Spleen (tissue), 7 donors: ENCODE measurements at regions not wholly inside any gene's neighbourhood (a gene's known extent, or its start where the extent isn't known, plus 50 kb on each side); places are given as distances from the start of the nearest gene placed in this dataset.
"Not testable (repeated sequence)": the region's sequence is repeated elsewhere in the genome, so short reads cannot be mapped to it uniquely, and the experiment has no call there.

Source experiments
- CTCF ChIP-seq, 11 experiments: fragments of 200-600 bp in 7 of 11; fragments of 450-650 bp in 4 of 11; sonication (generic) in 4 of 11; IDR thresholded peaks in 8 of 11; conservative IDR thresholded peaks in 3 of 11; 1 replicate in 7 of 11; 2 replicates in 4 of 11; pipeline versions ENCODE4 v1.4.0 to v1.8.0; 2016 to 2021; ENCODE audit warnings: antibody characterized with exemption in 11 of 11, inconsistent platforms in 4 of 11, mild to moderate bottlenecking in 1 of 11
- POLR2AphosphoS5 ChIP-seq, 3 donors: sonication (generic); formaldehyde crosslinking; IDR thresholded peaks; one replicate each; pipeline ENCODE4 v1.5.1; 2017; ENCODE audit warnings: antibody characterized with exemption in 3 of 3
- donor health status: DM: no; HTN: no; CAD: no; lungs with moderate emphysema.
- donor health status: DM: no; HTN: no; CAD: no.
- donor health status: DM: no; HTN: no; CAD: no.

GRCh38 chr9:41352390-41352789 lies 163.3 kb upstream of the ZNG1F start:
- TF ChIP-seq CTCF (IDR thresholded peaks at IDR 0.05 in 8 of 11, conservative IDR thresholded peaks at IDR 0.05 in 3 of 11); POLR2AphosphoS5 (IDR thresholded peaks at IDR 0.05): not testable (repeated sequence)
